GM18498 (cell line): ENCODE measurements at regions not wholly inside any gene's neighbourhood (a gene's known extent, or its start where the extent isn't known, plus 50 kb on each side); places are given as distances from the start of the nearest gene placed in this dataset.
"Not testable (repeated sequence)": the region's sequence is repeated elsewhere in the genome, so short reads cannot be mapped to it uniquely, and the experiment has no call there.

ENCODE experiments used
- ATAC-seq: cut with Tn5 transposase; IDR thresholded peaks from one replicate; pipeline ENCODE4 v1.9.1; 2021; ENCODE audit warnings: mild to moderate bottlenecking, moderate library complexity; ENCODE audit not compliant: unreplicated experiment

GRCh38 chr16:13697013-13697412 lies 222.9 kb upstream of the ERCC4 start:
- ATAC-seq = no peak

- ATAC-seq = no peak
These were observed 222.4 kb upstream of the ERCC4 start for GRCh38 chr16:13697568-13697967.

GRCh38 chr16:13702614-13703013 lies 217.3 kb upstream of the ERCC4 start:
- ATAC-seq = no peak

GRCh38 chr16:13708347-13709120 lies 211.4 kb upstream of the ERCC4 start:
- ATAC-seq = no peak

- no peak for ATAC-seq
These were observed 201.2 kb upstream of the ERCC4 start for GRCh38 chr16:13718748-13719147.

GRCh38 chr16:13727943-13728342 lies 192.0 kb upstream of the ERCC4 start:
- ATAC-seq = no peak

GRCh38 chr16:13733561-13733960 lies 186.4 kb upstream of the ERCC4 start:
- no peak for ATAC-seq

GRCh38 chr16:13739621-13740373 lies 180.2 kb upstream of the ERCC4 start:
- not testable (repeated sequence) for ATAC-seq

- no peak for ATAC-seq
These were observed 177.0 kb upstream of the ERCC4 start for GRCh38 chr16:13742928-13743327.

- ATAC-seq = no peak
These were observed 176.4 kb upstream of the ERCC4 start for GRCh38 chr16:13743571-13743970.

GRCh38 chr16:13756411-13757140 lies 163.4 kb upstream of the ERCC4 start:
- no peak for ATAC-seq

GRCh38 chr16:13766334-13766733 lies 153.6 kb upstream of the ERCC4 start:
- ATAC-seq = no peak

- ATAC-seq = no peak
These were observed 152.7 kb upstream of the ERCC4 start for GRCh38 chr16:13767215-13767614.

GRCh38 chr16:13768471-13768870 lies 151.5 kb upstream of the ERCC4 start:
- ATAC-seq = no peak

- ATAC-seq = no peak
These were observed 149.5 kb upstream of the ERCC4 start for GRCh38 chr16:13770436-13770835.

GRCh38 chr16:13772782-13773181 lies 147.2 kb upstream of the ERCC4 start:
- ATAC-seq = no peak

GRCh38 chr16:13779676-13780075 lies 140.3 kb upstream of the ERCC4 start:
- ATAC-seq = no peak

- no peak for ATAC-seq
These were observed 139.4 kb upstream of the ERCC4 start for GRCh38 chr16:13780406-13781168.

GRCh38 chr16:13781169-13781564 lies 138.8 kb upstream of the ERCC4 start:
- no peak for ATAC-seq

- ATAC-seq = no peak
These were observed 138.2 kb upstream of the ERCC4 start for GRCh38 chr16:13781575-13782338.
